Karpas-422 (cell line): ENCODE measurements at regions not wholly inside any gene's neighbourhood (a gene's known extent, or its start where the extent isn't known, plus 50 kb on each side); places are given as distances from the start of the nearest gene placed in this dataset.

ENCODE experiments used
- DNase-seq: peaks from one replicate; pipeline ENCODE4 v3.0.0-alpha.2; 2015
- H2AFZ ChIP-seq: fragments of 200-600 bp; sonication (generic); 2 replicates; pipeline ENCODE4 v1.6.1; 2014; ENCODE audit warnings: antibody characterized with exemption, low read length, mixed read lengths
- H3K27ac ChIP-seq: fragments of 200-600 bp; sonication (generic); 2 replicates; pipeline ENCODE4 v1.5.1; 2014; ENCODE audit warnings: mild to moderate bottlenecking, low read length, moderate library complexity
- H3K27me3 ChIP-seq: fragments of 200-600 bp; sonication (generic); 2 replicates; pipeline ENCODE4 v1.6.1; 2014; ENCODE audit warnings: low read length, mixed read lengths
- H3K36me3 ChIP-seq: fragments of 200-600 bp; sonication (generic); 2 replicates; pipeline ENCODE4 v1.6.1; 2014; ENCODE audit warnings: low read length, mixed read lengths; ENCODE audit not compliant: insufficient read depth
- H3K4me1 ChIP-seq: fragments of 200-600 bp; sonication (generic); 2 replicates; pipeline ENCODE4 v1.6.1; 2014; ENCODE audit warnings: mild to moderate bottlenecking, low read length, mixed read lengths
- H3K4me2 ChIP-seq: fragments of 200-600 bp; sonication (generic); 2 replicates; pipeline ENCODE4 v1.6.1; 2014; ENCODE audit warnings: low read length, low read depth, mild to moderate bottlenecking; ENCODE audit not compliant: poor library complexity, severe bottlenecking
- H3K4me3 ChIP-seq: fragments of 200-600 bp; sonication (generic); 2 replicates; pipeline ENCODE4 v1.5.1; 2014; ENCODE audit warnings: mild to moderate bottlenecking, antibody characterized with exemption, low read length, mixed read lengths
- H3K79me2 ChIP-seq: fragments of 200-600 bp; sonication (generic); 2 replicates; pipeline ENCODE4 v1.6.1; 2014; ENCODE audit warnings: mild to moderate bottlenecking, low read length, mixed read lengths
- H3K9ac ChIP-seq: fragments of 200-600 bp; sonication (generic); 2 replicates; pipeline ENCODE4 v1.6.0; 2014; ENCODE audit warnings: low read length
- H3K9me2 ChIP-seq: fragments of 200-600 bp; sonication (generic), shearing (Covaris generic); replicated peaks from 2 replicates; pipeline ENCODE4 v1.6.0; 2014; ENCODE audit warnings: mild to moderate bottlenecking, low read length, moderate library complexity; ENCODE audit not compliant: insufficient read depth
- H3K9me3 ChIP-seq: fragments of 300-700, 200-600 bp; sonication (generic); 2 replicates; pipeline ENCODE4 v1.6.1; 2014; ENCODE audit warnings: low read length, mixed read lengths
- H4K20me1 ChIP-seq: fragments of 200-600 bp; sonication (generic); 2 replicates; pipeline ENCODE4 v1.6.1; 2014; ENCODE audit warnings: mild to moderate bottlenecking, antibody characterized with exemption, low read length, low read depth; ENCODE audit not compliant: insufficient read depth

- H3K27me3 ChIP-seq, result no peaks in the 10 kb centered on the region
- no peaks in the 10 kb centered on the region for H4K20me1 ChIP-seq
- no peak overlapping the region for H3K4me2 ChIP-seq
- no peaks in the 10 kb centered on the region for H3K9me3 ChIP-seq
- H3K4me1 ChIP-seq, result peaks cover 20% of the 10 kb centered on the region
- DNase-seq, result no peak
- no peak overlapping the region for H2AFZ ChIP-seq
- no peak overlapping the region for H3K4me3 ChIP-seq
- no peak overlapping the region for H3K9ac ChIP-seq
- H3K36me3 ChIP-seq, result no peaks in the 10 kb centered on the region
- H3K79me2 ChIP-seq, result no peaks in the 10 kb centered on the region
- no peak overlapping the region for H3K27ac ChIP-seq
- no peaks in the 10 kb centered on the region for H3K9me2 ChIP-seq
Measured at GRCh38 chr4:113834298-113834697, 72.8 kb upstream of the CAMK2D start.

GRCh38 chr4:113832803-113833202 is 71.3 kb upstream of the CAMK2D start:
- H3K36me3 ChIP-seq, result no peaks in the 10 kb centered on the region
- H3K27ac ChIP-seq, result no peak overlapping the region
- H3K27me3 ChIP-seq, result no peaks in the 10 kb centered on the region
- peaks cover 14% of the 10 kb centered on the region for H3K4me1 ChIP-seq
- H3K9ac ChIP-seq, result no peak overlapping the region
- no peak overlapping the region for H2AFZ ChIP-seq
- H4K20me1 ChIP-seq, result no peaks in the 10 kb centered on the region
- H3K79me2 ChIP-seq, result no peaks in the 10 kb centered on the region
- H3K4me2 ChIP-seq, result no peak overlapping the region
- H3K9me2 ChIP-seq, result no peaks in the 10 kb centered on the region
- no peak for DNase-seq
- H3K4me3 ChIP-seq, result no peak overlapping the region
- H3K9me3 ChIP-seq, result no peaks in the 10 kb centered on the region

- H2AFZ ChIP-seq, result no peak overlapping the region
- H4K20me1 ChIP-seq, result no peaks in the 10 kb centered on the region
- no peaks in the 10 kb centered on the region for H3K9me3 ChIP-seq
- no peaks in the 10 kb centered on the region for H3K9me2 ChIP-seq
- no peaks in the 10 kb centered on the region for H3K36me3 ChIP-seq
- no peaks in the 10 kb centered on the region for H3K79me2 ChIP-seq
- no peaks in the 10 kb centered on the region for H3K27me3 ChIP-seq
- no peak overlapping the region for H3K27ac ChIP-seq
- DNase-seq, result no peak
- no peak overlapping the region for H3K9ac ChIP-seq
- no peak overlapping the region for H3K4me3 ChIP-seq
- peaks cover under 1% of the 10 kb centered on the region; the same call in 1 of the 2 replicates for H3K4me1 ChIP-seq
- H3K4me2 ChIP-seq, result no peak overlapping the region
Measured at GRCh38 chr4:113831457-113831856, 69.9 kb upstream of the CAMK2D start.

- no peaks in the 10 kb centered on the region for H3K79me2 ChIP-seq
- no peaks in the 10 kb centered on the region for H3K9me3 ChIP-seq
- H3K4me3 ChIP-seq, result no peak overlapping the region
- H3K27ac ChIP-seq, result no peak overlapping the region
- H3K36me3 ChIP-seq, result no peaks in the 10 kb centered on the region
- no peak overlapping the region for H3K4me2 ChIP-seq
- no peak overlapping the region for H3K9ac ChIP-seq
- no peaks in the 10 kb centered on the region for H3K27me3 ChIP-seq
- no peak overlapping the region for H2AFZ ChIP-seq
- DNase-seq, result no peak
- no peaks in the 10 kb centered on the region for H3K9me2 ChIP-seq
- no peaks in the 10 kb centered on the region for H3K4me1 ChIP-seq
- H4K20me1 ChIP-seq, result no peaks in the 10 kb centered on the region
Measured at GRCh38 chr4:113828702-113829101, 67.2 kb upstream of the CAMK2D start.

- no peaks in the 10 kb centered on the region for H3K9me2 ChIP-seq
- no peaks in the 10 kb centered on the region for H3K4me1 ChIP-seq
- no peak overlapping the region for H3K4me2 ChIP-seq
- no peak overlapping the region for H2AFZ ChIP-seq
- no peak overlapping the region for H3K4me3 ChIP-seq
- H3K9ac ChIP-seq, result no peak overlapping the region
- no peaks in the 10 kb centered on the region for H3K79me2 ChIP-seq
- no peaks in the 10 kb centered on the region for H3K9me3 ChIP-seq
- no peak overlapping the region for H3K27ac ChIP-seq
- H3K36me3 ChIP-seq, result no peaks in the 10 kb centered on the region
- no peak for DNase-seq
- no peaks in the 10 kb centered on the region for H4K20me1 ChIP-seq
- H3K27me3 ChIP-seq, result peaks cover 2% of the 10 kb centered on the region; the same call in 1 of the 2 replicates
Measured at GRCh38 chr4:113827285-113827684, 65.7 kb upstream of the CAMK2D start.

GRCh38 chr4:113826421-113826820 is 64.9 kb upstream of the CAMK2D start:
- H4K20me1 ChIP-seq, result no peaks in the 10 kb centered on the region
- no peak overlapping the region for H3K27ac ChIP-seq
- no peaks in the 10 kb centered on the region for H3K9me2 ChIP-seq
- H3K36me3 ChIP-seq, result no peaks in the 10 kb centered on the region
- no peak overlapping the region for H3K4me2 ChIP-seq
- H3K4me3 ChIP-seq, result no peak overlapping the region
- no peak overlapping the region for H3K9ac ChIP-seq
- no peaks in the 10 kb centered on the region for H3K9me3 ChIP-seq
- H3K27me3 ChIP-seq, result peaks cover 2% of the 10 kb centered on the region; the same call in 1 of the 2 replicates
- H3K79me2 ChIP-seq, result no peaks in the 10 kb centered on the region
- no peak for DNase-seq
- H3K4me1 ChIP-seq, result no peaks in the 10 kb centered on the region
- no peak overlapping the region for H2AFZ ChIP-seq

GRCh38 chr4:113825272-113825671 is 63.7 kb upstream of the CAMK2D start:
- H3K9me3 ChIP-seq, result no peaks in the 10 kb centered on the region
- H2AFZ ChIP-seq, result no peak overlapping the region
- H4K20me1 ChIP-seq, result no peaks in the 10 kb centered on the region
- H3K27me3 ChIP-seq, result peaks cover 2% of the 10 kb centered on the region; the same call in 1 of the 2 replicates
- H3K27ac ChIP-seq, result no peak overlapping the region
- H3K4me1 ChIP-seq, result no peaks in the 10 kb centered on the region
- DNase-seq, result no peak
- H3K79me2 ChIP-seq, result no peaks in the 10 kb centered on the region
- H3K36me3 ChIP-seq, result no peaks in the 10 kb centered on the region
- H3K4me3 ChIP-seq, result no peak overlapping the region
- H3K4me2 ChIP-seq, result no peak overlapping the region
- no peaks in the 10 kb centered on the region for H3K9me2 ChIP-seq
- no peak overlapping the region for H3K9ac ChIP-seq

- no peaks in the 10 kb centered on the region for H3K9me3 ChIP-seq
- no peak for DNase-seq
- H3K4me3 ChIP-seq, result no peak overlapping the region
- H3K27me3 ChIP-seq, result peaks cover 2% of the 10 kb centered on the region; the same call in 1 of the 2 replicates
- no peaks in the 10 kb centered on the region for H4K20me1 ChIP-seq
- H3K9ac ChIP-seq, result no peak overlapping the region
- H3K4me1 ChIP-seq, result no peaks in the 10 kb centered on the region
- H3K9me2 ChIP-seq, result no peaks in the 10 kb centered on the region
- H3K4me2 ChIP-seq, result no peak overlapping the region
- no peak overlapping the region for H3K27ac ChIP-seq
- no peaks in the 10 kb centered on the region for H3K36me3 ChIP-seq
- no peak overlapping the region for H2AFZ ChIP-seq
- H3K79me2 ChIP-seq, result no peaks in the 10 kb centered on the region
Measured at GRCh38 chr4:113824396-113824795, 62.9 kb upstream of the CAMK2D start.

GRCh38 chr4:113823291-113823659 is 61.7 kb upstream of the CAMK2D start:
- no peak overlapping the region for H3K4me3 ChIP-seq
- no peaks in the 10 kb centered on the region for H3K79me2 ChIP-seq
- DNase-seq, result no peak
- no peaks in the 10 kb centered on the region for H3K9me3 ChIP-seq
- no peak overlapping the region for H3K9ac ChIP-seq
- H3K27me3 ChIP-seq, result peaks cover 2% of the 10 kb centered on the region; the same call in 1 of the 2 replicates
- H3K4me1 ChIP-seq, result no peaks in the 10 kb centered on the region
- no peak overlapping the region for H2AFZ ChIP-seq
- no peaks in the 10 kb centered on the region for H4K20me1 ChIP-seq
- H3K27ac ChIP-seq, result no peak overlapping the region
- H3K36me3 ChIP-seq, result no peaks in the 10 kb centered on the region
- no peaks in the 10 kb centered on the region for H3K9me2 ChIP-seq
- H3K4me2 ChIP-seq, result no peak overlapping the region
